B cell (primary cell): ENCODE measurements at regions not wholly inside any gene's neighbourhood (a gene's known extent, or its start where the extent isn't known, plus 50 kb on each side); places are given as distances from the start of the nearest gene placed in this dataset.
"Not testable (repeated sequence)": the region's sequence is repeated elsewhere in the genome, so short reads cannot be mapped to it uniquely, and the experiment has no call there.

Experiments
- CTCF ChIP-seq: fragments of 200-600 bp; IDR thresholded peaks from one replicate; pipeline ENCODE4 v1.8.0; 2022; ENCODE audit warnings: antibody characterized with exemption, mild to moderate bottlenecking
- EZH2 ChIP-seq: IDR thresholded peaks from 2 replicates; pipeline ENCODE4 v1.6.1; 2012; ENCODE audit warnings: borderline replicate concordance, low read depth, mild to moderate bottlenecking, moderate library complexity, low read length; ENCODE audit not compliant: insufficient read depth, poor library complexity, severe bottlenecking

- not testable (repeated sequence) for TF ChIP-seq CTCF, EZH2
Observed at GRCh38 chr7:150000780-150001599, 127.2 kb downstream of the ATP6V0E2 start.
